8988T (cell line): ENCODE measurements at regions not wholly inside any gene's neighbourhood (a gene's known extent, or its start where the extent isn't known, plus 50 kb on each side); places are given as distances from the start of the nearest gene placed in this dataset.

ENCODE experiments used
- DNase-seq: peaks from one replicate; pipeline ENCODE4 v3.0.0; 2011

DNA sequence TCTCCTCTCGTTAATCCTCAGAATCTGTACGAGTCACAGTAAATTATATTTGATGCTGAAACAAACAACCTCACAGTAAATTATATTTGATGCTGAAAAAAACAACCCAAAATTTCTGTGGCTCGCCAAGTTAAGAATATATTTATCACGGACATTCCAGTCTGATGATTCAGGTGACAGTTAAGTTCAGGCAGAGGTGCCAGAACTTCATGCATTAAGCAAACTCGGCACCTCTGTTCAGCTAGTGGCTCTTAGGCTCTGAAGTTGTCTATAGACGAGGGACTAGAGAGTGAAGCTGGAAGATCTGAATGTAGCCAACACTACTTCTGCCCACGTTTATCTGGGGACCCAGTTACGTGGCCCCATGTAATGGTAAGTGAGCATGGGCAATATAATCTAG is 132.2 kb upstream of the AGA start:
- no peak for DNase-seq

DNA sequence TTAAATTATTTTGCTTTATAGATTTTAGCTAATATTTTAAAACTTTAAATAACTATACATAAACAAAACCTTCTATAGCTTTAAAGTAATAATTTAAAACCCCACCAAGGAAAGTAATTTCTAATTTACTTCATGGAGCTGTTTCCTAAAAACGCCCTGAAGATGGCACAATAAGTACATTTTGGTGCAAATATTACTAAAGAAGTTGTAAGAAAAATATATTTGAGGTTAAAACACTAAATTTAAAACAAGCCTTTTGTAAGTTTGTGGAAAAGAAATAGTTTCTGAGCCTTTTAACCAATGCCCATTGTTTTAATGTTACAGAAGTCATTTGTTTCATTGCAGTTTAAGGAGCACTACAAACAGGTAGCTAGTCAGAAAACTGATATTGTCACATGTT is 137.4 kb upstream of the AGA start:
- no peak for DNase-seq

DNA sequence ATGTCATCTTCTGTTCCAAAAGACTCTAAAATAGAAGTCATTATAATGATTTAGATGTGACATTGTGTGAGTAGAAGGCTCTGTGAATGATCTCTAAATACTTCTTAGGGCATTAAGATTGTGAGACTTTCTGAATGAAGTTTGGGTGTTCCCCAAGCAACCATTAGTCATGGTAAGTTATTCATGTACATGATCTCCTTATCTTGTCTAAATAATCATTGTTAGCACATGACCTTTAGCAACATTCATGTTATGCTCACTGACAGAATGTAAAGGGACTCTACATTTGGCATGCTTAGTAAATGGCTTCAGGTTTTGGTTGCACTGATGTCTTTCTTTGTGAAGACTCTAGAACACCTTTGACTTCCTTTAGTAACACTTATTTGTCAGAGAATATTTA is 140.8 kb upstream of the AGA start:
- no peak for DNase-seq

DNA sequence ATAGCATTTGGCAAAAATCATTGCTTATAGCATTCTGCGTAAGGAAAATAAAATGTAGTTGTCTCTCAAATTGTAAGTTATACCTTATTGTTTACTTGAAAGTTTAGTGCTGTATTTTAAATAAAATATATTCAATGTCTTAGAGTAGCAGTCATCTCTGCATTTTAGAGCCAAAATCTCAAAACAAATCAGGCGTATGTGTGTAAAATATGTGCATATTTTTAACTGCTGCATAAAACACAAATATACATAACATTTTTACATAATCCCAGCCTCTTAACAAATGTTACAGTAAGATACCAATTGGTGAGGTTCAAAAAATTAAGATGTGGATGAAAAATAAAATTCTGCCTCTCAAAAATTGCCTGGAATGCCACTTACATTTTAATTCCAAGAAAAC is 145.8 kb upstream of the AGA start:
- no peak for DNase-seq

DNA sequence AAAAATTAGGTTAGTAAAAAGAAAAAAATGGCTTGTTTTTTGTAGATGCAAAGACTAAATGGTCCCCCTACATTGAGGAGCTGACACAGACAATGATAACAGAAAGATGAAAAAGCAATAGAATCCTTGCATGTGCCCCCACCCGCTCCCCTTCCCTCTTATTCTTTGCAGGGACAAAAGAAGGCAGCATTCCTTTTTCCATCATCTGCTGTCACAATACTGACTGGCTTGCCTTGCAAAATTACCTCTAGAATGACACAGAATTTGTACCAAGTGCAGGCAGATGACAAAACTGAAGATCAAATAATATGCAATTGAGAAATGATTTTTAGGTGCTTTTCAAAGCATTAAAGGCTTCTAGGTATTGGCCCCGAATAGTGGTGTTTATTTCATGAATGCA is 153.1 kb upstream of the AGA start:
- DNase-seq, result no peak

DNA sequence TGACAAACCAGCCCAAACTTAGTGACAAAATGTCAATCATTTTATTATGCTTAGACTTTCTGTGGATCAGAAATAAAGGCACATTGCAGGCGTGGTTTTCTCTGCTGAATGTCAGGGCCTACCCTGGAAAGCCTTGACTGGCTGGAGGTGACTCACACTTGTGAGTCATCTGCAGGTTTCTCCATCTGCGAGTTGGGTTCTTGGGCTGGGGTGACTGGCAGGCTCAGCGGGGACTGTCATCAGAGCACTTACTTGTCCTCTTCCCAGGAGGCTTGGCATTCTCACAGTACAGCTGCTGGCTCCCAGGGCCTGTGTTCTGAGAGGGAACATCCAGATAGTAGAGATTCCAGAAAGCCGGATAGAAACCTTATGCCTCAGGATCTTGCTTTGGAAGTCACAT is 153.8 kb upstream of the AGA start:
- peak; percentile 50 for DNase-seq

DNA sequence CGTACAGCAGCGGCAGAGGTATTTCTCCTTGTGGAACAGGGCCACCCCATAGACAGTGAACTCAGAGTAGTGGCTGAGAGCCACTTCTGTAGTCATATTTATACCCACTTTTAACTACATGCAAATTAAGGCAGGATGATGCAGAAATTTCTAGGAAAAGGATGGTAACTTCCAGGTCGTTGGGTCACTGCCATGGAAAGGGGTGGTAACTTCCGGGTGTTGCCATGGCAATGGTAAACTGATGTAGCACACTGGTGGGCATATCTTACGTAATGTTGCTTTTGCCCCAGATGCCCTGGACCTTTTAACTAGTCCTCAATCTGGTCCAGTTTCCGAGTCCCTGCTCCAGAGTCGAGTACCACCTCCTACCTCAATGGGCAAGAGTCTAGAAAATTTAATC is 154.8 kb upstream of the AGA start:
- no peak for DNase-seq

DNA sequence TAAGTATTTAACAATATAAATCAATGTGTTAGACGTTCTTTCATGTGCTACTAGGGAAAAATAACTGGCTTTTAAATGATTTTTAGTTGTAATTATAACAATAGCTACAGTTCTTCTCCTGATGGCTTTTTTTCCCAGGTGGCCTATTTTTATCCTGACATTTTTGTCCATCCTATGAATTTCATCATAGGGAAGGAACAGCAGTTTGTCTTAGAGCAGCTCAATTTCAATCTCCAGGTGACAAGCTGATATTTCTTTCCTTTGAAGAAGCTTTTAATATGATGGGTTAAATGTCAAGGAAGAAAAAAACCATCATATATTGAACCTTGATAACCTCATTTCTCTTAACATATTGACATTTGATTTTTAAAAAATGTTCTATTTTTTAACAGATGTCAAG is 163.0 kb upstream of the AGA start:
- DNase-seq, result no peak

DNA sequence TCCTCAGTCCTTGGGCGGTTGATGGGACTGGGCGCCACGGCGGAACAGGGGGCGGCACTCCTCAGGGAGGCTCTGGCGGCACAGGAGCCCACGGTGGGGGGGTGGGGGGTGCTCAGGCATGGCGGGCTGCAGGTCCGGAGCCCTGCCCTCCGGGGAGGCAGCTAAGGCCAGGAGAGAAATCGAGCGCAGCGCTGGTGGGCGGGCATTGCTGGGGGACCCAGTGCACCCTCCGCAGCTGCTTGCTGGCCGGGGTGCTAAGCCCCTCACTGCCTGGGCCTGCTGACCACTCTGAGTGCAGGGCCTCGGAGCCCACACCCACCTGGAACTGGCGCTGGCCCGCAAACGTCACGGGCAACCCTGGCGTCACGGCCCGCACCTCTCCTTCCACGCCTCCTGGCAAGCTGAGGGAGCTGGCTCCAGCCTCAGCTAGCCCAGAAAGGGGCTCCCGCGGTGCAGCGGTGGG is 164.9 kb upstream of the AGA start:
- no peak for DNase-seq

DNA sequence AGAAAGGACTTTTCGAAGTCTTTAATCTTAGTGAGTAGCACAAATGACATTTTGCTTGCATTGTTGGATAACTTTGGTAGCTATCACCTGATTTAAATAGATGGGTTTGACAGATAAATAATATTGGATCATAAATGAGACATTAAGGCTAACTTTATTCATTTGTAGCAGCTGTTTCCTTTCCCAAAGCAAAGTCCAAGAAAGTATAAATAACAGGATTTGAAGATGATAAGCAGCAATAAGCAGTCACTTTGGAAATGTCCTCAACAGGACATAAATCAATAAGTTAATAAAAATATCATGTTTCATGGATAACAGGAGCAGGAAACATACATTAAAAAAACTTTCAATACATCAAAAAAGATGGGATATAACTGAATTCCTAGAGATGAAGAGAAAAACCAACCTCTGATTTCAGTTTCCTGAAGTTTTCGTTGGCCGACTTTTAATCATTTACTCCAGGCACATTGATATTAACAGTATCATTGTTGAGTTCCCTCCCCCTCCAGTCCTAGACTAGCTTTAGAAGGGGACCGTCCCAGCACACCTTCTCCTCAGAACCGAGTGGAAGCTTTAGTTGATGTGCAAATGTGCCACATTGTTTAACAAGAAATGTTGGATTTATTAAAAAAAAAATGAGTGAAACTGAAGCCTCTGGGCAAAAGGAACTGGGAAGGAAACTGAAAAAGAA is 169.9 kb upstream of the AGA start:
- no peak for DNase-seq

DNA sequence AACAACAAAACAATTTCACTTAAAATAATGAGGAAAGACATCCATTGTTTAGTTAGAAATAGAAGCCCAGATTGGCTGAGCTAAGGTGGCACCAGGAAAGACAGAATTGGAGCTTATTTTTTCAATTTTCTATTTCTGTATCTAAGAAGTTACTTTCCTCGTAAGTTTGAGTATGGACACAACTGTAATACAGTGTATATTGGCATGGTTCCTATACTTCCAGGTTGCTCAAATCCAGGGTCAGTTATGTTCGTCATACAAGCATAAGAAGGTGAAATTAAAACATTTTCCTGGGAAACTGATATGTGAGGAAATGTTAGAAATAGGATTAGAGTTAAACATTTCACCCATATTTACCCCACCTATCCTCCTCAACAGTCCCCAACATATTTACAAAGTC is 170.4 kb upstream of the AGA start:
- no peak for DNase-seq

DNA sequence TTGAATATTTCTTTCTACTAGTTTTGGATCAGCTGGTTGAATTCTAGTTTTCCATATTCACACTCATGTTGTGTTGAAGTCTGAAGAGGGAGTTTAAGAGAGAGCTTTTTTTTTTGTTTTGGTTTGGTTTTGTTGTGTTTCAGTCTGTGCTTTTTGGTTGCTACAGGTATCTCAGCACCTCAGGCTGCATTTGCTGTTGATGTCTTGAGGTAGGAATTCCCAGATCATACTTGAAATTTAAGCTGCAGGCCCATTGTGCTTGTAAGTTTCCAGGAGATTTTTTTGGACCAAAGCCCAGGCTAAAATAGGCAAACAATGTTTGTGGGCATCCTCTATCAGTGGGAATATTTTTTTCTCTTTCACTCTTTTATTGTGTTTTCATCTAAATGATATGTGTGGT is 190.2 kb upstream of the AGA start:
- no peak for DNase-seq

DNA sequence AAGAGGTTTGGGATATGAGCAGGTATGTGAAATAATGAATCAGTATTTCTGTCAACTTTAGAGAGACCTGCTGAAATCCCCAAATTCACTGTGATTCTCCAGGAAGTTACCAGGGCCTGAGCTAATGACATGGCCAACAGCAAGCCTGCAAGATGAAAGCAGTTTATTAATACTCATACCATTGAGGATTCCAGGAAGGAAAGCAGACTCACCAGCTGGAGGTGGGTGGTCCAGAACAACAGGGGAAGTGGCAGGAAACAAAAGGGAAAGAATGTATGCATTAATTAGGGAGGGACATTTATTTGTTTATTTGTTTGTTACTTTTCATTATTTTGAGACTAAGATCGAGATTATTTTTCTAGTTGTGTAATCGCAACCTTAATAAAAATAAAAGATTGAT is 196.6 kb upstream of the AGA start:
- DNase-seq, result no peak

DNA sequence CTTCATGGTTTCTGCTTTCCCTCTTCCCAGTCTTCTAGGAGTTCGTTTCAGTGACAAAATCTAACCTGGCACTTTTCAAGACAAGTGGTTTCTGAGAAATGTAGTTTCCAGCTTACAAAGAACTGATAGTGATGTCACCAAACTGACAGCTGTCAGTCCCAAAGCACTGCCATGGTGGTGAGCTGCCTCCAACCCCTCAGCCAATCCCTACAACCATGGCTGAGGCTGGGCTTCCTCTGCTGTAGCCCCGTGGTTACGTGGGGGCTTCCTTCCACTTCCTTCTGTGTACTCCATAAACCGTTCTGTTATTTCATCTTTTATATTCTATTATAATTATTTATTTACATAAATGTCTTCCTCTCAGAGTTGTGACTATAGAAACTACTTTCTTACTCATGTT is 198.6 kb upstream of the AGA start:
- no peak for DNase-seq

DNA sequence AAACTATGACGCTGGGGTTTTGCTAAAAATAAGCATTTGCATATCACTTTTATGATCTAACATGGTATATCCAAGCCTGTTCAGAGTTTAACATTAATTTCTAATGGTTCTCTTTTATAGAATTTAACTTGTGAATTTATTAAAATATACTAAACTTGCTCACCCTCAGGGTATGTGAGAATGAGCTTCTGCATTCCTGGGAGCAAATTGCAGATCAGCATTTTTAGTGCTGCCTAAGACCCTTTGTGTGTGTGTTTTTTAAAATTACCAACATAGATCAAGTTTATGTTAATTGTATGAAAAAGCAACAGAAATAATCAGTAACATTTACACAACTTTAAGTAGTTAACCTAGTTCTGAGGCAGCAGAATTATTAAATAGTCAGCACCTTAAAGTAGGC is 218.0 kb upstream of the AGA start:
- no peak for DNase-seq

DNA sequence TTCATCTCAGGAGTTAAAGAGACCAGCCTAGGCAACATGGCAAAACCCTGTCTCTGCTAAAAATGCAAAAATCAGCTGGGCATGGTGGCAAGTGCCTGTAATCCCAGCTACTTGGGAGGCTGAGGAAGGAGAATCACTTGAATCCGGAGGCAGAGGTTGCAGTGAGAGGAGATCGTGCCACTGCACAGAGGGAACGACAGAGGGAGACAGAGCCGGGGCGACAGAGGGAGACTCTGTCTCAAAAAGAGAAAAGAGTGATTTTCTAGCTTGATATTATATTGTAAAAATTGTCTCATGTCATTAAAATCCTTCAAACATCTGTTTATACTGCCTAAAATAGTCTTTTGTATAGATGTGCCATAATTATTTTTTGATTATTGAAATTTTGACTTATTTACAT is 225.4 kb upstream of the AGA start:
- DNase-seq, result no peak

DNA sequence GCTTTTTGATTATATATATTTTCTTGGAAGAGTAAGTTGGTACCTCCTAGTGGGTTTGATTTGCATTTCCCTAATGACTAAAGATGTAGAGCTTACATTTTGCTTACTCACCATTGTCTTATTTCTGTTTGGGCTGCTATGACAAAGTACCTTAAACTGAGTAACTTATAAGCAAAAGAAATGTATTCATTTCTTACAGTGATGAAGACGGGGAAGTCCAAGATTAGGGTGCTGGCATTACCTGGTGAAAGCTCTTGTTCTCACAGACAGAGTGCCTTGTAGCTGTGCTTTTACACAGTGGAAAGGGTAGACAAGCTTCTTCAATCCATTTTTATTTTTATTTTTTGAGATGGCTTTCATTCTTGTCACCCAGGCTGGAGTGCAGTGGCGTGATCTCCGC is 229.2 kb upstream of the AGA start:
- no peak for DNase-seq

DNA sequence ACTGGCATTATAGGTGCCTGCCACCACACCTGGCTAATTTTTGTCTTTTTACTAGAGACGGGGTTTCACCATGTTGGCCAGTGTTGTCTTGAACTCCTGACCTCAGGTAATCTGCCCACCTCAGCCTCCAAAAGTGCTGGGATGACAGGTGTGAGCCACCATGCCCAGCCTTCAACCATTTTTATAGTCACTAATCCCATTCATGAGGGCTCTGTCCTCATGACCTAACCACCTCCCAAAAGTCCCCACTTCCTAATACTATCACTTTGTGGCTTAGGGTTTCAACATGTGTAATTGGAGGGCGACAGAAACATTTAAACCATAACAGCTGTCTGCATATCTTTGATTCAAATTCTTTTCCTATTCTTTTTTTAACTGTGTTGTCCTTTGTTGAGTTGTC is 229.6 kb upstream of the AGA start:
- no peak for DNase-seq

DNA sequence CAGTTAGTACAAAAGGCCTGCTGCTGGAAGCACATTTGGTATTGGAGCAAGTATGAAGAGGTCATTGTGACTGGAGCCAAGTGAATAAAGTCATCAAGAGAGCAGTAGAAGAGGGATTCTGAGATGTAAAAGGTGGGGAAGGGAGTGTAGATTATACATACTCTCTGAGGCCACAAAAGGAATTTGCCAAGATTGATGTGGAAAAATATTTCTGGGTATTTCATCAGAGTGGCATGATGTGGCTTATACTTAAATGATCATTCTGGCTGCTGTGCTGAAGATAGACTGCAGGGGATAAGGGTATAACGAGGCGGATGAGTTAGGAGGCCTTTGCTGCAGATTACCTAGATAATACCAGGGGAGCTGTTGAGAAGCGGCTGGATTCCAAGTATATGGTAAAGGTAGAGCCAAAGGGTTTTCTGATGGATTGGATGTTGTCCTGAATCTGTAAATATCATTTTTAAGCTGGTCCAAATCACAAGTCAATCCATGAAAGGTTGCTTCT is 231.8 kb upstream of the AGA start:
- DNase-seq, result no peak

DNA sequence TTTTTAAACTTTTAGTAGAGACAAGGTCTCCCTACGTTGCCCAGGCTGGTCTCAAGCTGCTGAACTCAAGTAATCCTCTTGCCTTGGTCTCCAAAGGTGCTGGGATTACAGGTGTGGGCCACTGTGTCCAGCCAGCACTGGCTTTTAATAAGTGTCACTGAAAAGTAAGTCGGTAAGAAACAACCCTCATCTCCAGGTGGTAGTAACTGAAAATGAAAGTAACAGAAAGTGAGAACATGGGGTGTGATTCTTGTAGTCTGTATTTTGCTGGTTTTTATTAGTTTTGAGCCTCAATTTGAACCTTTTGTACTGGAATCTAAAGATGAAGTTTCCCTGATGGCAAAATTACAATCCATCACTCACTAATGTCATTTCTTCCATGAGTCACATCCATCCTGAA is 238.1 kb upstream of the AGA start:
- no peak for DNase-seq

DNA sequence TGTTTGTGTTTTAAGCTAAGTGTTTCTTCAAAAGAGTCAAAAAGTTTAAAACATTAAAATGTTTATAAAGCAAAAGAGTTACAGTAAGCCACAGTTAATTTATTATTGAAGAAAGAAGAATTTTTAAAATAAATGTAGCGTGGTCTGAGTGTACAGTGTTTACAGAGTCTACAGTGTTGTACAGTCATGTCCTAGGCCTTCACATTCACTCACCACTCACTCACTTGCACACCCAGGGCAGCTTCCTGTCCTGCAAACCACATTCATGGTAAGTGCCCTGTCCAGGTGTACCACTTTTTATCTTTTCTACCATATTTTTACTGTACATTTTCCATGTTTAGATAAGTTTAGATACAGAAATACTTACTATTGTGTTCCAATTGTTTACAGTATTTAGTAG is 239.7 kb upstream of the AGA start:
- no peak for DNase-seq

DNA sequence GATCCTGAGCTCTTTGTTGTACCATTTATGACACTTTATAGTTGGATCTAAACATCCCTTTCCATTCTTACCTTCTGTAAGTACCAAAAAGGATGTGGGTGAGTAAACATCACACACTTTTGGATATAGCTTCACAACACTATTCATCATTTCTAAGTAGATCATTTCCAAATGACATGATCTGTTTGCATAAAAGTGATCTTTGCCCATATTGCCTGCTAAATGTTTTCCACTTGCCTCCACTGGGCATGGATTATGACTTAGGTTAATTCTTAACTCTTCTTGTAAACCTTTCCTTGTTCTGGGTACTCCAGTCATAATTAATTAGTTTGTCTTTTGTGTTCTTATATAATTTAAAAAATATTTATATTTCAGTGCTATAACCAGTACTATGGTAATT is 244.9 kb upstream of the AGA start:
- no peak for DNase-seq

DNA sequence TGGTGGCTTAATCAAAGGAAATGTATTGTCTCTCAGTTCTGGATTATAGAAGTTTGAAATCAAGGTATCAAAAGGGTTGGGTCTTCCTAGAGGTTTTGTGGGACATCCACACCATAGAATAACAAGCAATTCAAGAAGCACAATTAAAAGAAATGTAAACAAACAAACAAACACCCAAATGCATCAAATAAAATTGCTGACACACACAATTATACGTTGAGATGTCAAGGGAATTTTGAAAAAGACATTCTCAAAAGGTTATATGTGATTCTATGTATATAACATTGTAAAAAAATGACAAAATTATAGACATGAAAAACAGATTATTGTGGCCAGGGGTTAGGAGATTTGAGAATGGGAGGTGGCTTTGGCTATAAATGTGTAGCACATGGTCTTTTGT is 250.7 kb upstream of the AGA start:
- no peak for DNase-seq

DNA sequence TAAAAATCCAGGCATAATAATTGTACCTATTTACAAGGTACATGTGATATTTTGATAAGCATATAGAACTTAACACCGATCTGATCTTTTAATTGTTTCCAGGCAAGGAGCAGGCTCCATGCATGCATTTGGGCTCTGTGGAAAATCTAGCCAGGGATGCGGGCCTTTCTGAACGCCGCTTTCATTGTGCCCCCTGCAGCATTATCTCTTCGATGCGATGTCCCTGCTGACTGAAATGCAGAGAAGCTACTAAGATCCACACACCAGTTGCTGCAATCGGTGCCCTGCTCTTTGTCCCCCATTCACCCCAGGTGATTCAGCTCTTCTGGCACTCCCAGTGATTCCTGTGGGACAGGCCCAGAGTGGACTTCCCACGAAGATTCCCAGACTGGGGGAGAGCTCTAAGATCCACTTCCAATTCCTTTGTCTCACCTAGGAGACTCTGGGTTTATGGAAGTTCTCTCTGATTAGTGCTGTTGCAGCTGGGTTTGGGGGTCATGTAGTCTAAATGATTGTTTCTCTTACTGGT is 254.3 kb upstream of the AGA start:
- DNase-seq, result no peak
